ENCODE measurements at regions not wholly inside any gene's neighbourhood (a gene's known extent, or its start where the extent isn't known, plus 50 kb on each side); places are given as distances from the start of the nearest gene placed in this dataset.

- TF ChIP-seq TAF1 (IDR thresholded peaks at IDR 0.05; ENCODE audit: low read depth, low read length) (no peak), GTF2F1 (IDR thresholded peaks at IDR 0.05; ENCODE audit: borderline replicate concordance, low read depth, low read length) (no peak), MAFK (IDR thresholded peaks at IDR 0.05; ENCODE audit: low read depth, low read length) (no peak), CEBPB (IDR thresholded peaks at IDR 0.05; ENCODE audit: low read depth, low read length) (no peak), SIRT6 (IDR thresholded peaks at IDR 0.05; ENCODE audit: low read length) (no peak), CTCF (IDR thresholded peaks at IDR 0.05; ENCODE audit: control extremely low read depth in 1 of 3, insufficient read depth in 1 of 3, low read depth in 1 of 3, low read length in 3 of 3) (no peak), SIN3A (conservative IDR thresholded peaks at IDR 0.05 in 1 of 2, IDR thresholded peaks at IDR 0.05 in 1 of 2; ENCODE audit: low read depth in 1 of 2, low read length in 2 of 2) (no peak)
- TF ChIP-seq, protein P1, sequence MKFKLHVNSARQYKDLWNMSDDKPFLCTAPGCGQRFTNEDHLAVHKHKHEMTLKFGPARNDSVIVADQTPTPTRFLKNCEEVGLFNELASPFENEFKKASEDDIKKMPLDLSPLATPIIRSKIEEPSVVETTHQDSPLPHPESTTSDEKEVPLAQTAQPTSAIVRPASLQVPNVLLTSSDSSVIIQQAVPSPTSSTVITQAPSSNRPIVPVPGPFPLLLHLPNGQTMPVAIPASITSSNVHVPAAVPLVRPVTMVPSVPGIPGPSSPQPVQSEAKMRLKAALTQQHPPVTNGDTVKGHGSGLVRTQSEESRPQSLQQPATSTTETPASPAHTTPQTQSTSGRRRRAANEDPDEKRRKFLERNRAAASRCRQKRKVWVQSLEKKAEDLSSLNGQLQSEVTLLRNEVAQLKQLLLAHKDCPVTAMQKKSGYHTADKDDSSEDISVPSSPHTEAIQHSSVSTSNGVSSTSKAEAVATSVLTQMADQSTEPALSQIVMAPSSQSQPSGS (IDR thresholded peaks at IDR 0.05; ENCODE audit: low read length), result no peak
Observed at GRCh38 chr3:150273396-150273795, 134.7 kb upstream of the TSC22D2 start.
